ENCODE measurements at regions not wholly inside any gene's neighbourhood (a gene's known extent, or its start where the extent isn't known, plus 50 kb on each side); places are given as distances from the start of the nearest gene placed in this dataset.

- TF ChIP-seq, protein P1, sequence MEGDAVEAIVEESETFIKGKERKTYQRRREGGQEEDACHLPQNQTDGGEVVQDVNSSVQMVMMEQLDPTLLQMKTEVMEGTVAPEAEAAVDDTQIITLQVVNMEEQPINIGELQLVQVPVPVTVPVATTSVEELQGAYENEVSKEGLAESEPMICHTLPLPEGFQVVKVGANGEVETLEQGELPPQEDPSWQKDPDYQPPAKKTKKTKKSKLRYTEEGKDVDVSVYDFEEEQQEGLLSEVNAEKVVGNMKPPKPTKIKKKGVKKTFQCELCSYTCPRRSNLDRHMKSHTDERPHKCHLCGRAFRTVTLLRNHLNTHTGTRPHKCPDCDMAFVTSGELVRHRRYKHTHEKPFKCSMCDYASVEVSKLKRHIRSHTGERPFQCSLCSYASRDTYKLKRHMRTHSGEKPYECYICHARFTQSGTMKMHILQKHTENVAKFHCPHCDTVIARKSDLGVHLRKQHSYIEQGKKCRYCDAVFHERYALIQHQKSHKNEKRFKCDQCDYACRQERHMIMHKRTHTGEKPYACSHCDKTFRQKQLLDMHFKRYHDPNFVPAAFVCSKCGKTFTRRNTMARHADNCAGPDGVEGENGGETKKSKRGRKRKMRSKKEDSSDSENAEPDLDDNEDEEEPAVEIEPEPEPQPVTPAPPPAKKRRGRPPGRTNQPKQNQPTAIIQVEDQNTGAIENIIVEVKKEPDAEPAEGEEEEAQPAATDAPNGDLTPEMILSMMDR (IDR thresholded peaks at IDR 0.05): no peak
- no peak for TF ChIP-seq POLR2A (IDR thresholded peaks at IDR 0.05)
Observed at GRCh38 chr15:47401427-47401826, 315.9 kb upstream of the SEMA6D start.
